ENCODE measurements at regions not wholly inside any gene's neighbourhood (a gene's known extent, or its start where the extent isn't known, plus 50 kb on each side); places are given as distances from the start of the nearest gene placed in this dataset.
"Not testable (repeated sequence)": the region's sequence is repeated elsewhere in the genome, so short reads cannot be mapped to it uniquely, and the experiment has no call there.

DNA sequence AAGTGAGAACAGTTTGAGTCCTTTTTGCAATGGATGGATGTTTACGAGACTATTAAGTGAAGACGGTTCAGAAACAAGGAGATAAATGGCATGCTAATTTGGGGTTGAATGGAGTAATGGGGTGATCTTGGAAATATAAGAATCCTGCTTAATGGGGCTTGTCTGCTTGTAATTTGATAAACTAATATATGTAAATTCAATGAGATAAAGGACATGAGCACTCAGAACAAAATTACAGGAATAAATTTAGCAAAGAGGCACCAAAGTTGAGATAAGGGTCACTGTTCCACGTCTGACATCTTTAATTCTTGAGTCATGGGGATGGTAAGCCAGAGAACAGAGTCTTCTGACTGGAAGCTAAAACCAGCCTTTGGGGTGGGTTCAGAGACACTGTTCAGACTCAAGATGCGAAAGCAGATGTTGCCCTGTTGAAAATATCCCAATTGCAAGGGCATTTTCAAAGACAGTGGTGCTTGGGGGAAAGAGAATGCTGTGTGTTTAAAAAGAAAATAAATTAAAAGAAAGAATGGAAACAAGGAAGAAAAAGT lies 67.8 kb upstream of the CHRNB4 start:
- TF ChIP-seq, protein P1, sequence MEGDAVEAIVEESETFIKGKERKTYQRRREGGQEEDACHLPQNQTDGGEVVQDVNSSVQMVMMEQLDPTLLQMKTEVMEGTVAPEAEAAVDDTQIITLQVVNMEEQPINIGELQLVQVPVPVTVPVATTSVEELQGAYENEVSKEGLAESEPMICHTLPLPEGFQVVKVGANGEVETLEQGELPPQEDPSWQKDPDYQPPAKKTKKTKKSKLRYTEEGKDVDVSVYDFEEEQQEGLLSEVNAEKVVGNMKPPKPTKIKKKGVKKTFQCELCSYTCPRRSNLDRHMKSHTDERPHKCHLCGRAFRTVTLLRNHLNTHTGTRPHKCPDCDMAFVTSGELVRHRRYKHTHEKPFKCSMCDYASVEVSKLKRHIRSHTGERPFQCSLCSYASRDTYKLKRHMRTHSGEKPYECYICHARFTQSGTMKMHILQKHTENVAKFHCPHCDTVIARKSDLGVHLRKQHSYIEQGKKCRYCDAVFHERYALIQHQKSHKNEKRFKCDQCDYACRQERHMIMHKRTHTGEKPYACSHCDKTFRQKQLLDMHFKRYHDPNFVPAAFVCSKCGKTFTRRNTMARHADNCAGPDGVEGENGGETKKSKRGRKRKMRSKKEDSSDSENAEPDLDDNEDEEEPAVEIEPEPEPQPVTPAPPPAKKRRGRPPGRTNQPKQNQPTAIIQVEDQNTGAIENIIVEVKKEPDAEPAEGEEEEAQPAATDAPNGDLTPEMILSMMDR (IDR thresholded peaks at IDR 0.05): no peak
- no peaks in the 10 kb centered on the region for H3K36me3 ChIP-seq
- no peaks in the 10 kb centered on the region for H3K9me3 ChIP-seq
- H3K27me3 ChIP-seq: no peaks in the 10 kb centered on the region
- H3K27ac ChIP-seq: no peak overlapping the region
- no peak for DNase-seq (ENCODE audit: low spot score in 2 of 2)
- no peak overlapping the region for H3K4me3 ChIP-seq
- intact Hi-C loops (cut with DNase I): loop anchor here (1.0 kb wide), 1 partner anchor 90 kb away; no protein-coding TSS in a partner anchor
- H3K4me1 ChIP-seq: no peaks in the 10 kb centered on the region

DNA sequence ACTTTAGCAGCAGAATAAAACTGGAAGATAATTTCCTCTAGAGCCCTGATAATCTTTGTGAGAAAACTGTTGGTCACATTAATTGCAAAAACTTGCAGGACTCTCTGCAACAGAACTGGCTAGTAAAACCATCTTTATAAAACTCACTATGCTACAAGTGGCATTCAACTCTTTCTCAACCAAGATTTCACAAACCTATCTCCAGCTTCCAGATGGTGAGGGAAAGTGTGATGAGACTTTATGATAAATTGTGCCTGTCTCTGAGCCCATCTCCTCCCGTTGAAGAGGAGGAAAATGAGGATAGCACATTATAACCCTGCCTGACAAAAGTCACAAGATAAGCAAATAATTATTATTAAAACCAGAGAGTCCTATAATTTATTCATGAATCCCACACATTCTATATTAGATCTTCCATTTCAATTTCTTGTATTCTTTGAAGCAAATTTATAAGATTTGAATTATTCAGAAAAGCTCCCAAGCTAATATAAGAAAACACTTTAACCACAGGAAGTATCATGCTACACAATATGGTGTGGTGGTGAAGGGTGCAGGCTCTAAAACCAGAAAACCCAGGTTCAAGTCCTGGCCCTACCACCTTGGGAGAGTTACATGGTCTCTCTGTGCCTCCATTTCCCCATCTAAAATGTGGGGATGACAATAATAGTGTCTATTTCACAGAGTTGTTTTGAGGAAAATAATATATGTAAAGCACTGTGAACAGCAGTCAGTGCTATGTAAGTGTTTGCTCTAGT lies 65.6 kb upstream of the CHRNB4 start:
- not testable (repeated sequence) for H3K9me3 ChIP-seq

DNA sequence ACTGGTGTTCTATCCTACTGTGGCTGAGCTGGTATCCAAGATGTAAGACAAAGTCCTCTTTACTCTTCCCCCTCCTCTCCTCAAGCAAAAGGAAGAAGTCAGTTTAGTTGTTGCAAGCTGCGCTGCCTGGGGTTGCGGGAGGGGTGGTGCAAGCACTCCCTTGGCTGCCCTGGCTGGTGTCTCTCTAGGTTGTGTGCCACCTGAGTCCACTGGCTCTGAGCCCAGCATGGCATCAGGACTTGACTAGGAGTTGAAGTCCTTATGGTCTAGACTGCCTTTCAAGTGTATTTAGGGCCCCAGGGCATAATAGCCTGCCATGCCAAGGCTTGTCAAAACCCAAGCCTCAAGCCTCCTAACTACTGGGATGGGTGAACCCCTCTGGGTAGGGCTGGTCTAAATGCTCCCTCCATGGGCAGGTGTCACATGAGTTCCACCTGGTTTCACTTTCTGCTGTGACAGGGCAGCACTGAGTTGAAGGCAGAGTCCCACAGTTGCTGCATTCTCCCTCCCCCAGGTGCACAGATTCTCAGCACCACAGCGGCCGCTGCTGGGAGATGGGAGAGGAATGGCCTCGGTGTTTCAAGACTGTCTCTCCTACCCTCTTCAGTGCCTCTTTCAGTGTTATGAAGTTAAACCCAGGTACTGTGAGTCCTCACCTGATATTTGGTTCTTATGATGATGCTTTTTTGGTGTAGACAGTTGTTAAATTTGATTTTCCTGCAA lies 62.5 kb upstream of the CHRNB4 start:
- not testable (repeated sequence) for H3K27me3 ChIP-seq

More for the DNA sequence above, 65.6 kb upstream of the CHRNB4 start:
- DNase-seq (ENCODE audit: low spot score in 2 of 2); intact Hi-C loops (cut with DNase I); H3K4me1 ChIP-seq; H3K4me3 ChIP-seq; H3K36me3 ChIP-seq; H3K27ac ChIP-seq; H3K27me3 ChIP-seq: not testable (repeated sequence)

GRCh38 chr15:78702609-78703333 lies 61.8 kb upstream of the CHRNB4 start:
- Histone ChIP-seq H3K4me1 (no peaks in the 10 kb centered on the region), H3K9me3 (no peaks in the 10 kb centered on the region), H3K36me3 (no peaks in the 10 kb centered on the region), H3K27ac (no peak overlapping the region), H3K4me3 (no peak overlapping the region), H3K27me3 (no peaks in the 10 kb centered on the region)
- DNase-seq (ENCODE audit: low spot score in 2 of 2): no peak
- intact Hi-C loops (cut with DNase I): no loop called here
- TF ChIP-seq, protein P1 (IDR thresholded peaks at IDR 0.05): no peak

More for the DNA sequence above, 62.5 kb upstream of the CHRNB4 start:
- H3K4me1 ChIP-seq; DNase-seq (ENCODE audit: low spot score in 2 of 2); H3K27ac ChIP-seq; H3K36me3 ChIP-seq; H3K9me3 ChIP-seq; H3K4me3 ChIP-seq; intact Hi-C loops (cut with DNase I): not testable (repeated sequence)

DNA sequence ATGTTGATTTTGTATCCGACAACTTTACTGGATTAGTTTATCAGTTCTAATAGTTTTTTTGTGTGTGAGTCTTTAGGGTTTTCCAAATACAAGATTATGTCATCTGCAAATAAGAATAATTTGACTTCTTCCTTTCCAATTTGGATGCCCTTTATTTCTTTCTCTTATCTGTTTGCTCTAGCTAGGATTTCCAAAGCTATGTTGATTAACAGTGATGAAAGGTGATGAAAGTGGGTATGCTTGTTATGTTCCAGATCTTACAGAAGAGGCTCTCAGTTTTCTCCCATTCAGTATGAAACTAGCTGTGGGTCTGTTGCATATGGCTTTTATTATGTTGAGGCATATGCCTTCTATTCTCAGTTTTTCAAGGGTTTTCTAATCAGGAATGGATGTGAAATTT lies 56.4 kb upstream of the CHRNB4 start:
- Histone ChIP-seq H3K36me3 (no peaks in the 10 kb centered on the region), H3K4me1 (no peaks in the 10 kb centered on the region), H3K4me3 (no peak overlapping the region), H3K27me3 (no peaks in the 10 kb centered on the region), H3K27ac (no peak overlapping the region), H3K9me3 (no peaks in the 10 kb centered on the region)
- no peak for DNase-seq (ENCODE audit: low spot score in 2 of 2)
- TF ChIP-seq, protein P1 (IDR thresholded peaks at IDR 0.05): no peak
- intact Hi-C loops (cut with DNase I): no loop called here

- no peaks in the 10 kb centered on the region for H3K36me3 ChIP-seq
- TF ChIP-seq, protein P1 (IDR thresholded peaks at IDR 0.05): no peak
- H3K27ac ChIP-seq: no peak overlapping the region
- no peak for DNase-seq (ENCODE audit: low spot score in 2 of 2)
- H3K4me3 ChIP-seq: no peak overlapping the region
- H3K9me3 ChIP-seq: no peaks in the 10 kb centered on the region
- no peaks in the 10 kb centered on the region for H3K27me3 ChIP-seq
- intact Hi-C loops (cut with DNase I): no loop called here
- H3K4me1 ChIP-seq: no peaks in the 10 kb centered on the region
Observed at GRCh38 chr15:78696436-78696835, 55.4 kb upstream of the CHRNB4 start.

All from ascending aorta (tissue), 2 donors.